AG04449 (cell line): ENCODE measurements at regions not wholly inside any gene's neighbourhood (a gene's known extent, or its start where the extent isn't known, plus 50 kb on each side); places are given as distances from the start of the nearest gene placed in this dataset.

Experiments used
- CTCF ChIA-PET: fragments of 350-600 bp; formaldehyde crosslinking; extraction: SDS; loops from one replicate; lab custom pipeline; 2021; ENCODE audit warnings: antibody characterized with exemption; lab: Yijun Ruan, JAX
- POLR2A ChIA-PET: fragments of 400-600, 350-600 bp; formaldehyde crosslinking; extraction: SDS; loops from one replicate; lab custom pipeline; 2020; ENCODE audit warnings: antibody characterized with exemption, inconsistent platforms; lab: Yijun Ruan, JAX
- DNase-seq: peaks from one replicate; pipeline ENCODE4 v3.0.0-alpha.2; 2010; ENCODE audit warnings: low read depth, low spot score
- H3K4me3 ChIP-seq: 2 replicates; pipeline ENCODE4 v1.5.1; 2011; ENCODE audit warnings: low read depth, mild to moderate bottlenecking, control low read depth, low read length
- TF ChIP-seq, protein P1 (sequence below): IDR thresholded peaks from one replicate; pipeline ENCODE4 v1.5.1; 2011; ENCODE audit warnings: mild to moderate bottlenecking, moderate library complexity, low read length, control low read depth, inconsistent platforms; ENCODE audit not compliant: insufficient read depth; ENCODE audit errors: missing control alignments

GRCh38 chr2:155840661-155841060 lies 491.9 kb downstream of the NR4A2 start:
- H3K4me3 ChIP-seq: no peak overlapping the region
- TF ChIP-seq, protein P1, sequence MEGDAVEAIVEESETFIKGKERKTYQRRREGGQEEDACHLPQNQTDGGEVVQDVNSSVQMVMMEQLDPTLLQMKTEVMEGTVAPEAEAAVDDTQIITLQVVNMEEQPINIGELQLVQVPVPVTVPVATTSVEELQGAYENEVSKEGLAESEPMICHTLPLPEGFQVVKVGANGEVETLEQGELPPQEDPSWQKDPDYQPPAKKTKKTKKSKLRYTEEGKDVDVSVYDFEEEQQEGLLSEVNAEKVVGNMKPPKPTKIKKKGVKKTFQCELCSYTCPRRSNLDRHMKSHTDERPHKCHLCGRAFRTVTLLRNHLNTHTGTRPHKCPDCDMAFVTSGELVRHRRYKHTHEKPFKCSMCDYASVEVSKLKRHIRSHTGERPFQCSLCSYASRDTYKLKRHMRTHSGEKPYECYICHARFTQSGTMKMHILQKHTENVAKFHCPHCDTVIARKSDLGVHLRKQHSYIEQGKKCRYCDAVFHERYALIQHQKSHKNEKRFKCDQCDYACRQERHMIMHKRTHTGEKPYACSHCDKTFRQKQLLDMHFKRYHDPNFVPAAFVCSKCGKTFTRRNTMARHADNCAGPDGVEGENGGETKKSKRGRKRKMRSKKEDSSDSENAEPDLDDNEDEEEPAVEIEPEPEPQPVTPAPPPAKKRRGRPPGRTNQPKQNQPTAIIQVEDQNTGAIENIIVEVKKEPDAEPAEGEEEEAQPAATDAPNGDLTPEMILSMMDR: no peak
- no peak for DNase-seq
- ChIA-PET POLR2A (no interaction called here), CTCF (no interaction called here)

- TF ChIP-seq, protein P1: no peak
- ChIA-PET POLR2A (no interaction called here), CTCF (no interaction called here)
- no peak overlapping the region for H3K4me3 ChIP-seq
- no peak for DNase-seq
These were observed 492.5 kb downstream of the NR4A2 start for GRCh38 chr2:155839991-155840390.

DNA sequence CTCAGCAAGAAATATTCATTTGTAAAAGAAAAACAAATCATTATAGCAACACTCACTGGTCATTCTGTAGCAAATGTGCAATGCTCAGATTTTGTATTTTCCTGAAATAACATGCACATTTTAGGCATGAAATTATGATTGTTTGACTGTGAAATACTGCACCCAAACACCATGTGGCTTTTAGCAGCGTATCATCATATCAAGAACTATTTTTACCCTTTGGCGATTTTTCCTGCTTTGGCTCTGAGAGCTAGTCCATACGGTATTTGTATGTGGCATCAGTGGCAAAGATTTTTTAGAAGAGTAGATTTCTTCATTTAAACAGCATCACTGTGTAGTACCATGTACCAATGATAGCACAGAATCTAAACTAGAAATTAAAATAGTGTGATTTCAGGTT lies 493.1 kb downstream of the NR4A2 start:
- CTCF ChIA-PET: no interaction called here
- DNase-seq: no peak
- no peak overlapping the region for H3K4me3 ChIP-seq
- TF ChIP-seq, protein P1: no peak
- POLR2A ChIA-PET: no interaction called here

- DNase-seq: no peak
- TF ChIP-seq, protein P1: no peak
- ChIA-PET POLR2A (no interaction called here), CTCF (no interaction called here)
- H3K4me3 ChIP-seq: no peak overlapping the region
These were observed 496.1 kb downstream of the NR4A2 start for GRCh38 chr2:155836439-155836838.

GRCh38 chr2:155830817-155831579 lies 501.5 kb downstream of the NR4A2 start:
- CTCF ChIA-PET: no interaction called here
- POLR2A ChIA-PET: no interaction called here
- TF ChIP-seq, protein P1: no peak
- no peak overlapping the region for H3K4me3 ChIP-seq
- DNase-seq: no peak

DNA sequence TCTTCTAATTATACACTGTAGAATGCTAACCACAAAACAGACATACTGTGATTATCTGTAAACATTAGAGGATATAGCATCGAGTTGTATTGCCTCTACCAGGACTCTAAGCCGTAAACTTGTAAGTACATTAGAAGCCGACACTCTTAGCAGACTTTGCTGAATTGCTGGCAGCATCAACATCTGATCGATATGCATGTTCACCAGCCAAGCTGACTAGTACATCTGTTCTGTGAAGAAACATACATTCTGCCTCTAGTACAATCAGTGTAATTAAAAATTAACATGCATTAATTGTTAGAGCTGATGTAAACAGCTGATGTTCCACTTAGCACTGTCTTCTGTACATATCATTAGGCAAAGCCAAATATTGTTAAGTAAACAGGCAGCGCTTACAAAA lies 502.2 kb downstream of the NR4A2 start:
- no peak for DNase-seq
- TF ChIP-seq, protein P1: no peak
- ChIA-PET CTCF (no interaction called here), POLR2A (no interaction called here)
- H3K4me3 ChIP-seq: no peak overlapping the region
